B cell (primary cell): ENCODE measurements at regions not wholly inside any gene's neighbourhood (a gene's known extent, or its start where the extent isn't known, plus 50 kb on each side); places are given as distances from the start of the nearest gene placed in this dataset.

Source experiments
- ATAC-seq: fragments of 200-7000 bp; cut with Tn5 transposase; one replicate; pipeline ENCODE4 v1.10.0; 2021; ENCODE audit warnings: low read depth, mild to moderate bottlenecking, moderate number of reproducible peaks, moderate library complexity
- CTCF ChIA-PET: fragments of 350-600 bp; sonication (Branson Sonifier 250); formaldehyde crosslinking; loops from one replicate; lab custom pipeline; 2021; ENCODE audit warnings: antibody characterized with exemption, inconsistent platforms; lab: Charles Lee
- POLR2A ChIA-PET: fragments of 350-600 bp; sonication (Branson Sonifier 250); formaldehyde crosslinking; loops from one replicate; lab custom pipeline; 2021; ENCODE audit warnings: antibody characterized with exemption; lab: Charles Lee
- DNase-seq: peaks from one replicate; pipeline ENCODE4 v3.0.0; 2013
- H2AFZ ChIP-seq: 2 replicates; pipeline ENCODE4 v1.6.1; 2012; ENCODE audit warnings: mild to moderate bottlenecking, low read depth, low read length; ENCODE audit not compliant: insufficient read depth, poor library complexity, severe bottlenecking
- H3K27ac ChIP-seq, 2 donors: 1 replicate in 1 of 2; 2 replicates in 1 of 2; pipeline ENCODE4 v1.5.1; 2012 to 2013; ENCODE audit warnings: low read length in 2 of 2, mild to moderate bottlenecking in 2 of 2, moderate library complexity in 1 of 2
- H3K27me3 ChIP-seq, 4 experiments: fragments of 200-600 bp in 1 of 4; sonication (generic) in 1 of 4; replicated peaks in 1 of 4; 1 replicate in 2 of 4; 2 replicates in 2 of 4; pipeline versions ENCODE4 v1.6.1 to v1.7.0; 2013 to 2016; ENCODE audit warnings: low read length in 3 of 4, mild to moderate bottlenecking in 2 of 4, mixed read lengths in 1 of 4, moderate library complexity in 1 of 4; ENCODE audit not compliant: insufficient read depth in 4 of 4, control insufficient read depth in 3 of 4; ENCODE audit errors: control extremely low read depth in 1 of 4
- H3K36me3 ChIP-seq, 2 experiments: replicated peaks in 1 of 2; 1 replicate in 1 of 2; 2 replicates in 1 of 2; pipeline versions ENCODE4 v1.6.1 to v1.7.1; 2013; ENCODE audit warnings: low read length in 1 of 2; ENCODE audit not compliant: insufficient read depth in 2 of 2, control insufficient read depth in 1 of 2; ENCODE audit errors: control extremely low read depth in 1 of 2, extremely low read depth in 1 of 2
- H3K4me1 ChIP-seq, 2 donors: fragments of 200-600 bp in 1 of 2; sonication (generic) in 1 of 2; 1 replicate in 1 of 2; 2 replicates in 1 of 2; pipeline versions ENCODE4 v1.5.1 to v1.6.1; 2013 to 2017; ENCODE audit warnings: low read length in 2 of 2; ENCODE audit not compliant: control insufficient read depth in 2 of 2, insufficient read depth in 2 of 2
- H3K4me2 ChIP-seq: replicated peaks from 2 replicates; pipeline ENCODE3; 2012; ENCODE audit warnings: mild to moderate bottlenecking, low read depth, low read length; ENCODE audit not compliant: poor library complexity, severe bottlenecking
- H3K4me3 ChIP-seq, 5 experiments: fragments of 200-600 bp in 1 of 5; sonication (generic) in 1 of 5; 1 replicate in 3 of 5; 2 replicates in 2 of 5; pipeline versions ENCODE4 v1.5.1 to v1.7.0; 2011 to 2016; ENCODE audit warnings: low read length in 4 of 5, mild to moderate bottlenecking in 4 of 5, low read depth in 2 of 5, control low read depth in 1 of 5, moderate library complexity in 1 of 5; ENCODE audit not compliant: insufficient read depth in 1 of 5; ENCODE audit errors: control extremely low read depth in 1 of 5, extremely low read depth in 1 of 5
- H3K79me2 ChIP-seq: fragments of 200-600 bp; sonication (generic); one replicate; pipeline ENCODE4 v1.6.0; 2016; ENCODE audit warnings: low read length; ENCODE audit not compliant: control insufficient read depth, insufficient read depth
- H3K9ac ChIP-seq: fragments of 200-600 bp; sonication (generic); 2 replicates; pipeline ENCODE4 v1.6.1; 2017; ENCODE audit warnings: mild to moderate bottlenecking, low read length, moderate library complexity
- H3K9me3 ChIP-seq, 3 donors: one replicate each; pipeline versions ENCODE4 v1.6.1 to v1.7.1; 2013; ENCODE audit warnings: low read length in 2 of 3; ENCODE audit not compliant: control insufficient read depth in 2 of 3, insufficient read depth in 1 of 3; ENCODE audit errors: control extremely low read depth in 1 of 3
- H4K20me1 ChIP-seq: 2 replicates; pipeline ENCODE4 v1.6.0; 2012; ENCODE audit warnings: mild to moderate bottlenecking, low read length; ENCODE audit not compliant: insufficient read depth, control insufficient read depth, poor library complexity, severe bottlenecking
- H3K27ac Mint-ChIP-seq: one replicate; pipeline ENCODE4 v1.8.0; 2021; ENCODE audit warnings: mixed read lengths
- H3K27me3 Mint-ChIP-seq: one replicate; pipeline ENCODE4 v1.8.0; 2021; ENCODE audit warnings: mixed read lengths
- H3K4me1 Mint-ChIP-seq: one replicate; pipeline ENCODE4 v1.8.0; 2021; ENCODE audit warnings: mixed read lengths
- H3K4me3 Mint-ChIP-seq: one replicate; pipeline ENCODE4 v1.8.0; 2021; ENCODE audit warnings: mixed read lengths
- H3K9me3 Mint-ChIP-seq: one replicate; pipeline ENCODE4 v1.8.0; 2022; ENCODE audit warnings: mixed read lengths; ENCODE audit not compliant: insufficient read depth
- CTCF ChIP-seq: fragments of 200-600 bp; IDR thresholded peaks from one replicate; pipeline ENCODE4 v1.8.0; 2022; ENCODE audit warnings: antibody characterized with exemption, mild to moderate bottlenecking
- EZH2 ChIP-seq: IDR thresholded peaks from 2 replicates; pipeline ENCODE4 v1.6.1; 2012; ENCODE audit warnings: borderline replicate concordance, low read depth, mild to moderate bottlenecking, moderate library complexity, low read length; ENCODE audit not compliant: insufficient read depth, poor library complexity, severe bottlenecking
- WGBS: methylation state at CpG from one replicate; pipeline ENCODE4 v1.1.5; 2013; ENCODE audit warnings: missing lambda C conversion rate; ENCODE audit not compliant: insufficient coverage; 5-methylcytosine and 5-hydroxymethylcytosine counted together
- intact Hi-C: fragments of 100-400 bp; cut with micrococcal nuclease; formaldehyde crosslinking; loops from one replicate; pipeline ENCODE4 v1.10.0; 2022

GRCh38 chr15:66959875-66960274, 105.5 kb upstream of the SMAD3 start:
- ATAC-seq: no peak
- WGBS: 57% methylated on average over 2 of the region's 3 CpGs
- no peaks in the 10 kb centered on the region for H3K9me3 ChIP-seq
- H3K27ac Mint-ChIP-seq: no peak overlapping the region
- DNase-seq: no peak
- H3K4me1 ChIP-seq: peaks cover 0 to 5% of the 10 kb centered on the region in 2 donors
- ChIA-PET POLR2A (no interaction called here), CTCF (interaction anchor here (3.3 kb wide), 1 partner anchor 14 kb away, joined by 13 read pairs; no protein-coding TSS in a partner anchor)
- H3K36me3 ChIP-seq: no peaks in the 10 kb centered on the region
- no peaks in the 10 kb centered on the region for H3K79me2 ChIP-seq
- H3K4me3 ChIP-seq: no peak overlapping the region
- intact Hi-C loops: no loop called here
- no peak overlapping the region for H3K9ac ChIP-seq
- H3K27ac ChIP-seq: no peak overlapping the region
- no peak for TF ChIP-seq EZH2
- no peak for TF ChIP-seq CTCF
- no peaks in the 10 kb centered on the region for H3K27me3 ChIP-seq
- H4K20me1 ChIP-seq: no peaks in the 10 kb centered on the region
- no peak overlapping the region for H2AFZ ChIP-seq
- H3K4me3 Mint-ChIP-seq: no peak overlapping the region
- no peak overlapping the region for H3K4me2 ChIP-seq
- peaks cover 7% of the 10 kb centered on the region for H3K4me1 Mint-ChIP-seq
- no peaks in the 10 kb centered on the region for H3K9me3 Mint-ChIP-seq
- H3K27me3 Mint-ChIP-seq: no peaks in the 10 kb centered on the region

GRCh38 chr15:66960519-66960918, 104.9 kb upstream of the SMAD3 start:
- H3K27me3 Mint-ChIP-seq: no peaks in the 10 kb centered on the region
- DNase-seq: no peak
- Histone ChIP-seq H3K9me3 (no peaks in the 10 kb centered on the region), H3K4me2 (no peak overlapping the region), H2AFZ (no peak overlapping the region), H3K4me1 (peaks cover 0 to 5% of the 10 kb centered on the region in 2 donors), H3K4me3 (no peak overlapping the region), H3K9ac (no peak overlapping the region), H4K20me1 (no peaks in the 10 kb centered on the region), H3K27ac (no peak overlapping the region), H3K36me3 (no peaks in the 10 kb centered on the region), H3K27me3 (no peaks in the 10 kb centered on the region), H3K79me2 (no peaks in the 10 kb centered on the region)
- H3K4me3 Mint-ChIP-seq: no peak overlapping the region
- ATAC-seq: no peak
- intact Hi-C loops: no loop called here
- CTCF ChIA-PET: interaction anchor here (3.3 kb wide), 1 partner anchor 14 kb away, joined by 13 read pairs; no protein-coding TSS in a partner anchor
- TF ChIP-seq CTCF (no peak), EZH2 (no peak)
- 90% methylated on average over 3 of the region's 4 CpGs for WGBS
- peaks cover 7% of the 10 kb centered on the region for H3K4me1 Mint-ChIP-seq
- H3K27ac Mint-ChIP-seq: no peak overlapping the region
- H3K9me3 Mint-ChIP-seq: no peaks in the 10 kb centered on the region
- POLR2A ChIA-PET: no interaction called here
